Osteoblast (primary cell): ENCODE measurements at regions not wholly inside any gene's neighbourhood (a gene's known extent, or its start where the extent isn't known, plus 50 kb on each side); places are given as distances from the start of the nearest gene placed in this dataset.
A peak's percentile ranks its signal among the peaks of the same experiment; 100 is the strongest.

Experiments
- DNase-seq: peaks from one replicate; pipeline ENCODE4 v3.0.0; 2011; ENCODE audit warnings: low spot score, mixed read lengths; ENCODE audit not compliant: insufficient read length; ENCODE audit errors: missing footprints
- H2AFZ ChIP-seq: 2 replicates; pipeline ENCODE4 v1.6.0; 2011; ENCODE audit warnings: mild to moderate bottlenecking, low read length
- H3K27ac ChIP-seq: 2 replicates; pipeline ENCODE4 v1.5.1; 2011; ENCODE audit warnings: mild to moderate bottlenecking, low read depth, low read length, moderate library complexity
- H3K27me3 ChIP-seq: 2 replicates; pipeline ENCODE4 v1.6.0; 2012; ENCODE audit warnings: mild to moderate bottlenecking, control low read depth, inconsistent platforms, low read length, moderate library complexity; ENCODE audit not compliant: insufficient read depth
- H3K36me3 ChIP-seq: 2 replicates; pipeline ENCODE4 v1.5.1; 2011; ENCODE audit warnings: mild to moderate bottlenecking, low read length, control low read depth, moderate library complexity; ENCODE audit not compliant: insufficient read depth
- H3K4me1 ChIP-seq: 2 replicates; pipeline ENCODE4 v1.5.1; 2011; ENCODE audit warnings: mild to moderate bottlenecking, low read length, control low read depth, moderate library complexity; ENCODE audit not compliant: insufficient read depth
- H3K4me2 ChIP-seq: 2 replicates; pipeline ENCODE4 v1.6.0; 2011; ENCODE audit warnings: mild to moderate bottlenecking, low read length; ENCODE audit not compliant: insufficient read depth
- H3K4me3 ChIP-seq: fragments of 200-600 bp; sonication (generic); 3 replicates; pipeline ENCODE4 v1.5.1; 2012; ENCODE audit warnings: mild to moderate bottlenecking, low read length, inconsistent platforms; ENCODE audit not compliant: insufficient read depth
- H3K79me2 ChIP-seq: 2 replicates; pipeline ENCODE4 v1.6.0; 2012; ENCODE audit warnings: mild to moderate bottlenecking, low read length, control low read depth, inconsistent platforms; ENCODE audit not compliant: insufficient read depth
- H3K9me3 ChIP-seq: 2 replicates; pipeline ENCODE4 v1.5.1; 2011; ENCODE audit warnings: low read depth, low read length, control low read depth
- H4K20me1 ChIP-seq: 2 replicates; pipeline ENCODE4 v1.6.0; 2012; ENCODE audit warnings: mild to moderate bottlenecking, low read length, control low read depth; ENCODE audit not compliant: insufficient read depth
- TF ChIP-seq, protein P1 (sequence below): IDR thresholded peaks from 2 replicates; pipeline ENCODE4 v1.5.1; 2011; ENCODE audit warnings: mild to moderate bottlenecking, low read depth, low read length, moderate library complexity; ENCODE audit errors: extremely low read depth

DNA sequence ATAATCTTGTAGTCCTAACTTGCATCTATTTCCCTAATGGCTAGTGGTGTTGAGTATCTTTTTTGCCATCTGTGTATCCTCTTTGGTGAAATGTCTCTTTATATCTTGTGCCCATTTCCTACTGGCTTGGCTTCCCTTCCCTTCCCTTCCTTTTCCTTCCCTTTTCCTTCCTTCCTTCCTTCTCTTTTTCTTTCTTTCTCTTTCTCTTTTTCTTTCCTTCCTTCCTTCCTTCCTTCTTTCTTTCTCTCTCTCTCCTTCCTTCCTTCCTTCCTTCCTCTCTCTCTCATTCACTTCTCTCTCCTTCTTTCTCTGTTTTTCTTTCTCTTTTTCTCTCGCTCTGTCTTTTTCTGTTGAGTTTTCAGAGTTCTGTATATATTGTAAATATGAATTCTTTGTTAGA lies 61.5 kb upstream of the SLC4A4 start:
- H3K27ac ChIP-seq: no peak overlapping the region
- TF ChIP-seq, protein P1, sequence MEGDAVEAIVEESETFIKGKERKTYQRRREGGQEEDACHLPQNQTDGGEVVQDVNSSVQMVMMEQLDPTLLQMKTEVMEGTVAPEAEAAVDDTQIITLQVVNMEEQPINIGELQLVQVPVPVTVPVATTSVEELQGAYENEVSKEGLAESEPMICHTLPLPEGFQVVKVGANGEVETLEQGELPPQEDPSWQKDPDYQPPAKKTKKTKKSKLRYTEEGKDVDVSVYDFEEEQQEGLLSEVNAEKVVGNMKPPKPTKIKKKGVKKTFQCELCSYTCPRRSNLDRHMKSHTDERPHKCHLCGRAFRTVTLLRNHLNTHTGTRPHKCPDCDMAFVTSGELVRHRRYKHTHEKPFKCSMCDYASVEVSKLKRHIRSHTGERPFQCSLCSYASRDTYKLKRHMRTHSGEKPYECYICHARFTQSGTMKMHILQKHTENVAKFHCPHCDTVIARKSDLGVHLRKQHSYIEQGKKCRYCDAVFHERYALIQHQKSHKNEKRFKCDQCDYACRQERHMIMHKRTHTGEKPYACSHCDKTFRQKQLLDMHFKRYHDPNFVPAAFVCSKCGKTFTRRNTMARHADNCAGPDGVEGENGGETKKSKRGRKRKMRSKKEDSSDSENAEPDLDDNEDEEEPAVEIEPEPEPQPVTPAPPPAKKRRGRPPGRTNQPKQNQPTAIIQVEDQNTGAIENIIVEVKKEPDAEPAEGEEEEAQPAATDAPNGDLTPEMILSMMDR: no peak
- DNase-seq: no peak
- no peak overlapping the region for H3K4me2 ChIP-seq
- H3K9me3 ChIP-seq: no peaks in the 10 kb centered on the region
- H3K36me3 ChIP-seq: no peaks in the 10 kb centered on the region
- H2AFZ ChIP-seq: no peak overlapping the region
- peaks cover 28% of the 10 kb centered on the region for H3K79me2 ChIP-seq
- H4K20me1 ChIP-seq: no peaks in the 10 kb centered on the region
- H3K27me3 ChIP-seq: no peaks in the 10 kb centered on the region
- H3K4me1 ChIP-seq: no peaks in the 10 kb centered on the region
- no peak overlapping the region for H3K4me3 ChIP-seq

DNA sequence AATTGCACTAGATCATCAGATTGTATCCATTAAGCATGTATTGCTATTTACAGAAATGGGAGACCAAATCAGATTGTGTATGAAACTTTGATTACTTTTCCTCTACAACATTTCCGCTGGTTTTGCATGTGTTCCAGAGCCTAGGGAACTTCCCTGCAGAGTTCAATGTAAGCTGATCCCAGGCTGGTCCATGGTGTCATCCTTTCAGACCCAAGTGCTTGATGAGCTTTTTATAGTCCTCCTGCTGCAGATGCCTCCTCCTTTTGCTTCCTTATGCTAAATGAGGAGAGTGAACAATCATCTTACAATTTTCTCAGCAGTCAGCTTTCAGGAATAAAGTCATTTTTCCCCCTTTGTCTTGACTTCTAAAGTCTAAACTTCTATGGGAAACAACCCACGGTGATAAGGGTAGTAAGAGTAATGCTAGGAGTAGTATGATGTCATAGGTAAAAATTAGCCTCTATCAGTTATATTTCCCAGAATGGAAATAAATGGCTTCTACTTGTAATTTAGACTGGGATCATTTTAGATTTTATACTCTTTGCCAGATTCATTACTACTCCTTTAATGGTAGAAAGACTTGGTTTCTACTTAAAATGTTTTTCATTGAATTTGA lies 55.1 kb upstream of the SLC4A4 start:
- Histone ChIP-seq H3K9me3 (no peaks in the 10 kb centered on the region), H3K27me3 (no peaks in the 10 kb centered on the region), H3K4me2 (no peak overlapping the region), H3K36me3 (no peaks in the 10 kb centered on the region), H4K20me1 (no peaks in the 10 kb centered on the region), H3K4me1 (peaks cover 14% of the 10 kb centered on the region), H2AFZ (no peak overlapping the region), H3K27ac (no peak overlapping the region), H3K4me3 (no peak overlapping the region), H3K79me2 (peaks cover 57% of the 10 kb centered on the region)
- TF ChIP-seq, protein P1: no peak
- peak; percentile 1 for DNase-seq

DNA sequence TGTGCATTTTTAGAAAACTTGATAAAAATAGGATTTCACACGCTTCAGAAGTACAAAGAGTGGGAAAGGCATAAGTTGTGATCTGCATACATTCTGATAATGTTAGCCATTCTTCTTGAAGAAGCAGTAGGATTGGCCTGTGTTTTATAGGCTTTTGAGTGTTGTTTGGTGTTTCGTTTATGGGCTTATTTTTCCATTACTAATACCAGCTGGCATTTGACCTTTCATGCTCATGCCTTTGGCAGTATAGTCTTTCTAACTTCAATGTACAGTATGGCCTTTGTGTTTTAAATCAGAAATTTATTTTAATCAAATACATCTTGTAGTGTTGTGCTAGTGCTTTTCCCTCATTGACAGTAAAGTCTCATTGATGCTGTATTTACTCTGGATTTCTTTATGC lies 51.5 kb upstream of the SLC4A4 start:
- peak; percentile 66 for DNase-seq
- Histone ChIP-seq H3K36me3 (no peaks in the 10 kb centered on the region), H3K4me3 (no peak overlapping the region), H3K9me3 (no peaks in the 10 kb centered on the region), H3K27ac (peak overlapping the region; percentile 63), H3K4me2 (peak overlapping the region; percentile 2), H3K79me2 (peaks cover 59% of the 10 kb centered on the region), H2AFZ (no peak overlapping the region), H3K27me3 (no peaks in the 10 kb centered on the region), H4K20me1 (no peaks in the 10 kb centered on the region), H3K4me1 (peaks cover 35% of the 10 kb centered on the region)
- TF ChIP-seq, protein P1: no peak

DNA sequence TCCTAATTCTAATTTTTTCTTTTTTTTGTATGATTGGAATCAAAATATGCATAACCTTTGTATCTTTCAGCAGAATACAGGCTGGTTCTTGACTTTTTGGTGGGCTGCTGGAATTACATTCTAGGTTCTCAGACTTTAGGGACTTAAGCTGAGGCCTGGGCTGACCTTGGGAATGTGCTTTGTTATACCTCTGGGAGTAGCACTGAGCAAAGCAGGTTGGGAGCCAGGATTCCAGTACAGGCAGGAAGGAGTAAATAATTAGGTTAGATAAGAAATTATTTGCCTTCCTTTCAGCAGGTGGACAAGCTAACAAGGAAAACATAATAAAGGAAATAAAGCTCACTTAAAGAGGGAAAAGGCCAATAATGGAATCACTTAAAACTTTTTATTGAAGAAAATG lies 49.9 kb upstream of the SLC4A4 start:
- no peaks in the 10 kb centered on the region for H4K20me1 ChIP-seq
- H3K27ac ChIP-seq: peak overlapping the region; percentile 90
- peaks cover 43% of the 10 kb centered on the region for H3K4me1 ChIP-seq
- peaks cover 45% of the 10 kb centered on the region for H3K79me2 ChIP-seq
- no peaks in the 10 kb centered on the region for H3K27me3 ChIP-seq
- H2AFZ ChIP-seq: no peak overlapping the region
- no peak overlapping the region for H3K4me2 ChIP-seq
- no peak for DNase-seq
- no peaks in the 10 kb centered on the region for H3K9me3 ChIP-seq
- TF ChIP-seq, protein P1: no peak
- no peaks in the 10 kb centered on the region for H3K36me3 ChIP-seq
- no peak overlapping the region for H3K4me3 ChIP-seq
